ENCODE measurements at regions not wholly inside any gene's neighbourhood (a gene's known extent, or its start where the extent isn't known, plus 50 kb on each side); places are given as distances from the start of the nearest gene placed in this dataset.
A peak's percentile ranks its signal among the peaks of the same experiment; 100 is the strongest.

GRCh38 chr1:94701796-94702441 is 118.2 kb upstream of the SLC44A3 start:
- peak; percentile 28 for DNase-seq

- no peak for DNase-seq
These were observed 121.2 kb upstream of the SLC44A3 start for GRCh38 chr1:94698759-94699502.

- no peak for DNase-seq
These were observed 121.8 kb upstream of the SLC44A3 start for GRCh38 chr1:94698356-94698755.

GRCh38 chr1:94697839-94698238 is 122.3 kb upstream of the SLC44A3 start:
- DNase-seq = no peak

GRCh38 chr1:94694226-94694915 is 125.8 kb upstream of the SLC44A3 start:
- DNase-seq = no peak

GRCh38 chr1:94693435-94693834 is 126.7 kb upstream of the SLC44A3 start:
- no peak for DNase-seq

GRCh38 chr1:94693029-94693428 is 127.1 kb upstream of the SLC44A3 start:
- DNase-seq = no peak

GRCh38 chr1:94688646-94689045 is 131.5 kb upstream of the SLC44A3 start:
- DNase-seq = no peak

GRCh38 chr1:94686882-94687281 is 133.3 kb upstream of the SLC44A3 start:
- DNase-seq = no peak

GRCh38 chr1:94684690-94685250 is 135.4 kb upstream of the SLC44A3 start:
- DNase-seq = no peak

GRCh38 chr1:94683886-94684285 is 136.3 kb upstream of the SLC44A3 start:
- DNase-seq = no peak

- no peak for DNase-seq
These were observed 138.4 kb upstream of the F3 start for GRCh38 chr1:94680039-94680377.

- no peak for DNase-seq
These were observed 137.9 kb upstream of the F3 start for GRCh38 chr1:94679332-94680038.

- no peak for DNase-seq
These were observed 136.8 kb upstream of the F3 start for GRCh38 chr1:94678202-94678848.

GRCh38 chr1:94677714-94678113 is 136.2 kb upstream of the F3 start:
- no peak for DNase-seq

- no peak for DNase-seq
These were observed 135.5 kb upstream of the F3 start for GRCh38 chr1:94677087-94677486.

- DNase-seq = no peak
These were observed 135.1 kb upstream of the F3 start for GRCh38 chr1:94676686-94677085.

GRCh38 chr1:94675373-94675772 is 133.8 kb upstream of the F3 start:
- DNase-seq = no peak

- no peak for DNase-seq
These were observed 133.3 kb upstream of the F3 start for GRCh38 chr1:94674876-94675275.

GRCh38 chr1:94672934-94673333 is 131.4 kb upstream of the F3 start:
- no peak for DNase-seq

GRCh38 chr1:94672001-94672400 is 130.4 kb upstream of the F3 start:
- no peak for DNase-seq

- DNase-seq = no peak
These were observed 128.7 kb upstream of the F3 start for GRCh38 chr1:94670273-94670672.

- DNase-seq = no peak
These were observed 127.6 kb upstream of the F3 start for GRCh38 chr1:94669198-94669597.

Data from suppressor macrophage treated with lipopolysaccharide for 4 hours (primary cell).